H9 (cell line): ENCODE measurements at regions not wholly inside any gene's neighbourhood (a gene's known extent, or its start where the extent isn't known, plus 50 kb on each side); places are given as distances from the start of the nearest gene placed in this dataset.

Source experiments
- DNase-seq: peaks from one replicate; pipeline ENCODE4 v3.0.0-alpha.2; 2017
- H2AFZ ChIP-seq: one replicate; pipeline ENCODE4 v1.6.1; 2013; ENCODE audit warnings: mild to moderate bottlenecking, low read length, control low read depth, moderate library complexity
- H2AK5ac ChIP-seq: 2 replicates; pipeline ENCODE4 v1.6.1; 2013; ENCODE audit warnings: low read length, control low read depth, mixed read lengths; ENCODE audit not compliant: insufficient read length
- H2BK120ac ChIP-seq: one replicate; pipeline ENCODE4 v1.6.1; 2013; ENCODE audit warnings: low read depth, mild to moderate bottlenecking, low read length, control low read depth, inconsistent platforms; ENCODE audit not compliant: poor library complexity, severe bottlenecking
- H2BK12ac ChIP-seq: 2 replicates; pipeline ENCODE4 v1.6.1; 2013; ENCODE audit warnings: low read length, control low read depth, mixed read lengths, low read depth; ENCODE audit not compliant: insufficient read length
- H2BK15ac ChIP-seq: 2 replicates; pipeline ENCODE4 v1.6.1; 2013; ENCODE audit warnings: low read depth, low read length, control low read depth
- H2BK20ac ChIP-seq: one replicate; pipeline ENCODE4 v1.6.1; 2013; ENCODE audit warnings: low read depth, mild to moderate bottlenecking, low read length, control low read depth, inconsistent platforms; ENCODE audit not compliant: poor library complexity, severe bottlenecking
- H2BK5ac ChIP-seq: 2 replicates; pipeline ENCODE4 v1.6.1; 2013; ENCODE audit warnings: low read length, control low read depth, mixed read lengths; ENCODE audit not compliant: insufficient read length
- H3K14ac ChIP-seq: 2 replicates; pipeline ENCODE4 v1.6.1; 2013; ENCODE audit warnings: low read length, control low read depth; ENCODE audit not compliant: insufficient read depth
- H3K18ac ChIP-seq: 2 replicates; pipeline ENCODE4 v1.6.1; 2013; ENCODE audit warnings: low read depth, mild to moderate bottlenecking, mixed read lengths, low read length, control low read depth; ENCODE audit not compliant: insufficient read length
- H3K23ac ChIP-seq: 2 replicates; pipeline ENCODE4 v1.6.1; 2013; ENCODE audit warnings: low read length, control low read depth, mixed read lengths, low read depth; ENCODE audit not compliant: insufficient read length
- H3K23me2 ChIP-seq: 2 replicates; pipeline ENCODE4 v1.6.1; 2013; ENCODE audit warnings: low read depth, mild to moderate bottlenecking, mixed read lengths, low read length, control low read depth; ENCODE audit not compliant: insufficient read length, poor library complexity, severe bottlenecking
- H3K27ac ChIP-seq: 2 replicates; pipeline ENCODE4 v1.5.1; 2013; ENCODE audit warnings: low read length, control low read depth, mixed read lengths, low read depth; ENCODE audit not compliant: insufficient read length
- H3K27me3 ChIP-seq: 2 replicates; pipeline ENCODE4 v1.6.1; 2013; ENCODE audit warnings: low read length, control low read depth, inconsistent platforms; ENCODE audit not compliant: insufficient read depth
- H3K4ac ChIP-seq: 2 replicates; pipeline ENCODE4 v1.6.1; 2013; ENCODE audit warnings: low read depth, mild to moderate bottlenecking, control low read depth, inconsistent platforms, low read length, moderate library complexity
- H3K4me1 ChIP-seq: 2 replicates; pipeline ENCODE4 v1.6.1; 2013; ENCODE audit warnings: low read length, control low read depth, inconsistent platforms; ENCODE audit not compliant: insufficient read depth
- H3K4me2 ChIP-seq: 2 replicates; pipeline ENCODE4 v1.6.1; 2013; ENCODE audit warnings: low read length, control low read depth, mixed read lengths; ENCODE audit not compliant: insufficient read length, insufficient read depth
- H3K56ac ChIP-seq: 2 replicates; pipeline ENCODE4 v1.6.1; 2013; ENCODE audit warnings: low read depth, mild to moderate bottlenecking, mixed read lengths, low read length, control low read depth; ENCODE audit not compliant: insufficient read length
- H3K79me1 ChIP-seq: 2 replicates; pipeline ENCODE4 v1.6.1; 2013; ENCODE audit warnings: low read depth, mild to moderate bottlenecking, moderate library complexity, low read length, control low read depth, inconsistent platforms; ENCODE audit not compliant: insufficient read depth, poor library complexity, severe bottlenecking
- H3K79me2 ChIP-seq: 2 replicates; pipeline ENCODE4 v1.6.1; 2013; ENCODE audit warnings: low read length, control low read depth, inconsistent platforms; ENCODE audit not compliant: insufficient read depth
- H3K9ac ChIP-seq: 2 replicates; pipeline ENCODE4 v1.6.1; 2013; ENCODE audit warnings: low read length, control low read depth, mixed read lengths; ENCODE audit not compliant: insufficient read length; ENCODE audit errors: extremely low read depth
- H3K9me3 ChIP-seq: one replicate; pipeline ENCODE4 v1.6.1; 2013; ENCODE audit warnings: low read depth, low read length, inconsistent platforms; ENCODE audit not compliant: control insufficient read depth
- H3T11ph ChIP-seq: one replicate; pipeline ENCODE4 v1.6.1; 2013; ENCODE audit warnings: mild to moderate bottlenecking, low read length, control low read depth, inconsistent platforms
- H4K20me1 ChIP-seq: one replicate; pipeline ENCODE4 v1.6.1; 2013; ENCODE audit not compliant: control insufficient read depth, insufficient read length, insufficient read depth
- H4K5ac ChIP-seq: 2 replicates; pipeline ENCODE4 v1.6.1; 2013; ENCODE audit warnings: low read depth, mild to moderate bottlenecking, mixed read lengths, low read length, control low read depth; ENCODE audit not compliant: insufficient read length
- H4K8ac ChIP-seq: replicated peaks from 2 replicates; pipeline ENCODE4 v1.6.1; 2013; ENCODE audit warnings: low read length, control low read depth, mixed read lengths, low read depth; ENCODE audit not compliant: insufficient read length
- H4K91ac ChIP-seq: 2 replicates; pipeline ENCODE4 v1.6.1; 2013; ENCODE audit warnings: low read depth, mild to moderate bottlenecking, moderate library complexity, mixed read lengths, low read length, control low read depth; ENCODE audit not compliant: insufficient read length
- H3K27ac Mint-ChIP-seq, 3 experiments: 2 replicates in 2 of 3; 3 replicates in 1 of 3; pipeline ENCODE4 v1.8.0; 2020 to 2021; ENCODE audit warnings: mixed read lengths in 3 of 3, mild to moderate bottlenecking in 1 of 3, moderate library complexity in 1 of 3
- H3K27me3 Mint-ChIP-seq: 2 replicates; pipeline ENCODE4 v1.8.0; 2021; ENCODE audit warnings: low read depth, mild to moderate bottlenecking, moderate library complexity, mixed read lengths
- H3K36me3 Mint-ChIP-seq, 3 experiments: 2 replicates in 2 of 3; 3 replicates in 1 of 3; pipeline ENCODE4 v1.8.0; 2020 to 2021; ENCODE audit warnings: low read depth in 3 of 3, mixed read lengths in 3 of 3; ENCODE audit not compliant: insufficient read depth in 1 of 3
- H3K4me1 Mint-ChIP-seq, 2 experiments: 2 replicates each; pipeline ENCODE4 v1.8.0; 2020; ENCODE audit warnings: mixed read lengths in 2 of 2
- H3K4me3 Mint-ChIP-seq, 2 experiments: 2 replicates in 1 of 2; 3 replicates in 1 of 2; pipeline ENCODE4 v1.8.0; 2020 to 2021; ENCODE audit warnings: mild to moderate bottlenecking in 2 of 2, mixed read lengths in 2 of 2, moderate library complexity in 1 of 2
- H3K9me3 Mint-ChIP-seq, 2 experiments: 2 replicates in 1 of 2; 3 replicates in 1 of 2; pipeline ENCODE4 v1.8.0; 2020; ENCODE audit warnings: mild to moderate bottlenecking in 2 of 2, mixed read lengths in 2 of 2, moderate library complexity in 1 of 2
- CTCF ChIP-seq: fragments of 200-600 bp; sonication (generic); conservative IDR thresholded peaks from 3 replicates; pipeline ENCODE4 v1.8.0; 2021; ENCODE audit warnings: antibody characterized with exemption, mild to moderate bottlenecking
- WGBS: extraction: QIAGEN DNeasy Blood & Tissue Kit; methylation state at CpG from one replicate; pipeline ENCODE4 v1.1.7; 2013; ENCODE audit warnings: missing lambda C conversion rate, low lambda C conversion rate, mixed read lengths; ENCODE audit not compliant: insufficient read length; ENCODE audit errors: extremely low coverage; 5-methylcytosine and 5-hydroxymethylcytosine counted together

- H3K27me3 ChIP-seq = peaks cover 14% of the 10 kb centered on the region
- H2BK15ac ChIP-seq = no peak overlapping the region
- H3K4ac ChIP-seq = no peak overlapping the region
- no peaks in the 10 kb centered on the region for H3K9me3 ChIP-seq
- no peaks in the 10 kb centered on the region for H3K79me1 ChIP-seq
- no peak overlapping the region for H2BK12ac ChIP-seq
- no peak for DNase-seq
- no peak overlapping the region for H2AFZ ChIP-seq
- no peak for TF ChIP-seq CTCF
- Mint-ChIP-seq H3K36me3 (no peaks in the 10 kb centered on the region; a peak in 1 of 7 replicates), H3K4me3 (peak overlapping the region; percentile 5 to 71; a peak in 3 of 5 replicates), H3K27me3 (peaks cover 55% of the 10 kb centered on the region), H3K9me3 (no peaks in the 10 kb centered on the region), H3K27ac (no peak overlapping the region), H3K4me1 (peaks cover 36 to 49% of the 10 kb centered on the region in 2 experiments)
- H3K79me2 ChIP-seq = no peaks in the 10 kb centered on the region
- H4K5ac ChIP-seq = no peak overlapping the region
- H3K4me2 ChIP-seq = peak overlapping the region; percentile 30
- H3K23ac ChIP-seq = no peak overlapping the region
- no peak overlapping the region for H2BK5ac ChIP-seq
- no peak overlapping the region for H3K27ac ChIP-seq
- no peak overlapping the region for H2BK20ac ChIP-seq
- H3K56ac ChIP-seq = no peak overlapping the region
- no peak overlapping the region for H3K9ac ChIP-seq
- H4K91ac ChIP-seq = no peak overlapping the region
- no peak overlapping the region for H3T11ph ChIP-seq
- H2BK120ac ChIP-seq = no peak overlapping the region
- no peaks in the 10 kb centered on the region for H3K23me2 ChIP-seq
- no peaks in the 10 kb centered on the region for H4K20me1 ChIP-seq
- H2AK5ac ChIP-seq = no peak overlapping the region
- 0 out of 2 replicates have a peak, but pooled peaks cover 2% of the 10 kb centered on the region for H3K4me1 ChIP-seq
- no peak overlapping the region for H4K8ac ChIP-seq
- no peak overlapping the region for H3K18ac ChIP-seq
- H3K14ac ChIP-seq = no peak overlapping the region
- WGBS = no CpG with 5 or more reads among the region's 5 CpGs
These were observed 76.4 kb upstream of the ANO4 start for GRCh38 chr12:100718187-100718586.
